Omental fat pad (tissue), 3 donors: ENCODE measurements at regions not wholly inside any gene's neighbourhood (a gene's known extent, or its start where the extent isn't known, plus 50 kb on each side); places are given as distances from the start of the nearest gene placed in this dataset.

Source experiments
- ATAC-seq: fragments of 150-250 bp; one replicate; pipeline ENCODE4 v1.9.1; 2016; ENCODE audit warnings: mild to moderate bottlenecking, moderate library complexity; ENCODE audit not compliant: low FRiP score
- DNase-seq: peaks from one replicate; pipeline ENCODE4 v3.0.0-alpha.2; 2019; ENCODE audit warnings: low spot score
- TF ChIP-seq, protein P1 (sequence below), 3 donors: fragments of 450-650 bp; IDR thresholded peaks; one replicate each; pipeline ENCODE4 v1.5.1; 2016 to 2017; ENCODE audit warnings: antibody characterized with exemption in 3 of 3, mild to moderate bottlenecking in 3 of 3, moderate library complexity in 2 of 3

DNA sequence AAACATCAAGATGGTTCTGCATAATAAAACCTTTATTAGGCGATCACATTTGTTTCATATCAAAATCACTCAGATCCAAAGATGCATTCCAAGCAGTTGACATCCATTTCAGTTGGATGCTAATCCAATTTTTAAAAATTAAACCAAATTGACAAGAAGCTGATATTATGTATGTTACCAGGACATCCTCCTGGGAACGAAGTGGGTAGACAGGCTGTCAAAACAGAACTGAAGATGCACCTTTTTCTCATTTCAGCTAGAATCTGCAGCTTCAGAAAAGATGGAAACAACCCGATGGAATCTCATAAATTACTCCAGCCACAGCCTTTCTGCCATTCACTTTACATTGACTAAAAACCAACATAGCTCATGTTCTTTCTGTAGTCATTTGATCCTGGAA, 268.4 kb downstream of the PLPP3 start:
- no peak for DNase-seq
- TF ChIP-seq, protein P1, sequence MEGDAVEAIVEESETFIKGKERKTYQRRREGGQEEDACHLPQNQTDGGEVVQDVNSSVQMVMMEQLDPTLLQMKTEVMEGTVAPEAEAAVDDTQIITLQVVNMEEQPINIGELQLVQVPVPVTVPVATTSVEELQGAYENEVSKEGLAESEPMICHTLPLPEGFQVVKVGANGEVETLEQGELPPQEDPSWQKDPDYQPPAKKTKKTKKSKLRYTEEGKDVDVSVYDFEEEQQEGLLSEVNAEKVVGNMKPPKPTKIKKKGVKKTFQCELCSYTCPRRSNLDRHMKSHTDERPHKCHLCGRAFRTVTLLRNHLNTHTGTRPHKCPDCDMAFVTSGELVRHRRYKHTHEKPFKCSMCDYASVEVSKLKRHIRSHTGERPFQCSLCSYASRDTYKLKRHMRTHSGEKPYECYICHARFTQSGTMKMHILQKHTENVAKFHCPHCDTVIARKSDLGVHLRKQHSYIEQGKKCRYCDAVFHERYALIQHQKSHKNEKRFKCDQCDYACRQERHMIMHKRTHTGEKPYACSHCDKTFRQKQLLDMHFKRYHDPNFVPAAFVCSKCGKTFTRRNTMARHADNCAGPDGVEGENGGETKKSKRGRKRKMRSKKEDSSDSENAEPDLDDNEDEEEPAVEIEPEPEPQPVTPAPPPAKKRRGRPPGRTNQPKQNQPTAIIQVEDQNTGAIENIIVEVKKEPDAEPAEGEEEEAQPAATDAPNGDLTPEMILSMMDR (IDR thresholded peaks at IDR 0.05): no peak
- ATAC-seq: no peak

DNA sequence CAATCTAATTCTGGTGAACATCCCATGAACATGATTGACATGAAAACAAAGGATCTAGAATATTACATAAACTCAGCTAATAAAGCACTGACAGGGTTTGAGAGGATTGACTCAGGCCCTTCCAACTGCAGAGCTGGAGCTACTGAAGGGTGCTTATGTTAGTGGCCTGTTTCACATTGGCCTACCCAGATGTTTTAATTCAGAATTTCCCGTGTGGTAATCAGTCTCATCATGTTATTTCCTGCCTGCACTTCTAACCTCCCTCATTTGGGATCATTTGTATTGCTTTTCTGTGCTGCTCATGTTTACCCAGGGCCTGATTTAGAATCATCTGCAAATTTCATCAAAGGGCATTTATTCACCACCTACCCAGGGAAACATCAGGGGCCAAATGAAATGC, 270.3 kb downstream of the PLPP3 start:
- ATAC-seq: no peak
- TF ChIP-seq, protein P1 (IDR thresholded peaks at IDR 0.05): no peak

DNA sequence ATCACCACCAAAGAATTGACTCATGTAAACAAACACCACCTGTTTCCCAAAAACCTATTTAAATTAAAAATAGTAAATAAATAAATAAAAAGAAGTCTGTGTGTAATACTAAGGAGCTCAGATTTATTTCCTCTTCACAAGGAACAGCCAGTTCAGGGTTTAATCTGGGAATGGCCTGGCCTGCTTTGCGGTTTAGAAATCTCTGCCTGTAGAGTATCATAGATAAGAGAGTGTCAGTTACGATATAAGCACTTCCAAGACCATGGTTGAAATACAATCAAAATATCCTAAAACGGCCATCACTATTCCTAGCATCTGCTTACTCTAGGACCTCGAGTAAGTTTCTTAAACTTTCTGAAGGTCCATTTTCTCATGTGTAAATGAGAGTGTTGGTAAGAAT, 274.4 kb downstream of the PLPP3 start:
- DNase-seq: no peak
- ATAC-seq: peak; percentile 70
- TF ChIP-seq, protein P1 (IDR thresholded peaks at IDR 0.05): no peak

More for the DNA sequence above, 270.3 kb downstream of the PLPP3 start:
- no peak for DNase-seq

DNA sequence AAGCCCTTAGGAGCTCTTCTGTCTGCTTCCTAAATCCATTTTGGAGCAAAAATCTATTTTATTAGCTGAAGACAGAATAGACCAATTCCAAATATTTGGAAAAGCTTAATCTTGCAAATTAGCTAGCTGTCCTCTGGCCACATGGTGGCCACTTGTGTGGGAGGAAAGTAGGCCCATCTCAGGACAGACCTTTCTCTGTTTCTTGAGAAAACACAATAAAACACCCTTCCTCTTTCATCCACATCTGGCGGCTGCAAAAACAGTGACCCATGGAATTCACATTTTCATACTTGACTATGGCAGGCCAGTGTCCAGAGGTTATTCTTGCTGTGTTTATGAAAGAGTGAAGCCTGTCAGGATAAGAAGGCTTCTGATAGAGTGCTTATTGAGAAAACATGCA, 275.6 kb downstream of the PLPP3 start:
- TF ChIP-seq, protein P1 (IDR thresholded peaks at IDR 0.05): no peak
- no peak for DNase-seq

DNA sequence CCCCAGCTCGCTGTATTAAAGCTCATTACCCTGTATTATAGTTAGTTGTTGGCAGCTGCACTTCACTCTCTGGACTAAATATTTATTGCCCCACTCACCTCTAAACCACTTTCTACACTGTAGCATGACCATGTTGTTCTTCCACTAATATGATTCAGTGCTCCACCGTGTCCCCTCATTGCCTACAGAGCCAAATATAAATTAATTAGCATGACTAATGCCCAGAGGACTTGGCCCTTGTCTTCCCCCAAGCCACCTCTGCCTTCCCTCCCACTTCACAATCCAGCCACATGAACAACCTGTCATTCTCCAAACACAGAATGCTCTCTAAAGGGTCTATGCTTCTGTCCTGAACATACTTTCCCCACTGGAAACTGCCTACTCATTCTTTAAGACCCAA, 276.5 kb downstream of the PLPP3 start:
- DNase-seq (no peak), ATAC-seq (no peak)
- TF ChIP-seq, protein P1 (IDR thresholded peaks at IDR 0.05): no peak

More for the DNA sequence above, 275.6 kb downstream of the PLPP3 start:
- no peak for ATAC-seq

DNA sequence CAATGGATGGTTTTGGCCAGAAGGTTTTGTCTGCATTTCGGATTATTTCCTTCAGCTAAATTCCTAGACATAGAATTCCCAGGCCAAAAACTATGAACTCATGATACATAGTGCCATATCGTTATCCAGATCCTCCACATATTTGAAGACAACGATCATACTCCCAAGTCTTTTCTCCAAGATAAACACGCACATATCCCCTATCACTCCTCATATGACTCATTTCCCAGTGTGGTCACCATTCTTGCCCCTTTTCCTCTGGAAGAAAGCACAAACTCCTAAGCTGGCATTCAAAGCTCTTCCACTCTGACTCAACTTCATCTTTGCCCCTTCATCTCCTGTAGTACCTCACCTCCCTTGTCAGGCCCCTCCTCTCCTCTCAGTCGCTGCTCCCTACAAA, 277.6 kb downstream of the PLPP3 start:
- TF ChIP-seq, protein P1 (IDR thresholded peaks at IDR 0.05): no peak
- DNase-seq (no peak), ATAC-seq (peak; percentile 57)

DNA sequence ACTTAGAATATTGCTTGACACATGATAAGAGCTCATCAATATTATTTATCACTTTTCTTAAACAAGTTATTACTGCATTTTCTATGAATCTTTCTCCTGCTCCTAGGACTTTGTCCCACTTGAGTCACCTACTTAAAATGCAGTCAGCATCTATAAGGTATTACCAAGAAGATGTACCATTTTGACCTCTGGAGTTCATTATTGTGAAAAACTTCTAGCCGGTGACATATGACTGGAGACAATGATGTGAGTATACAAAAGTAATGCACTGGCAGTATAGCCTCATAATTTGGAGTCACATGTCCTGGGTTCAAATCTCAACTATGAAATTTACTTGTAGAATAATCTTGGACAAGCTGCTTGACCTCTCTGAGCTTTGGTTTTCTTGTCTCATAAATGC, 278.5 kb downstream of the PLPP3 start:
- DNase-seq (no peak), ATAC-seq (no peak)
- TF ChIP-seq, protein P1 (IDR thresholded peaks at IDR 0.05): no peak
